Panc1 (cell line): ENCODE measurements at regions not wholly inside any gene's neighbourhood (a gene's known extent, or its start where the extent isn't known, plus 50 kb on each side); places are given as distances from the start of the nearest gene placed in this dataset.

Source experiments
- ATAC-seq: fragments of 200-7000 bp; cut with Tn5 transposase; 2 replicates; pipeline ENCODE4 v1.9.1; 2020; ENCODE audit warnings: mild to moderate bottlenecking, moderate library complexity
- BruUV-seq: library from RNA; stranded (reverse); fragments of 400-500 nt; replicated peaks from 2 replicates; lab custom pipeline; 2021; lab: Mats Ljungman, UMichigan
- CTCF ChIA-PET: fragments of 300-600 bp; sonication (Branson Sonifier 250); formaldehyde crosslinking; loops from one replicate; lab custom pipeline; 2022; ENCODE audit warnings: antibody characterized with exemption; lab: Charles Lee
- POLR2A ChIA-PET: fragments of 300-600 bp; sonication (Branson Sonifier 250); formaldehyde crosslinking; loops from one replicate; lab custom pipeline; 2022; ENCODE audit warnings: antibody characterized with exemption; lab: Charles Lee
- DNase-seq: peaks from one replicate; pipeline ENCODE4 v3.0.0-alpha.2; 2010; ENCODE audit warnings: low read depth, low spot score
- H3K27ac ChIP-seq: 2 replicates; pipeline ENCODE4 v1.5.1; 2011; ENCODE audit warnings: mild to moderate bottlenecking, low read length, inconsistent platforms
- H3K27me3 ChIP-seq: fragments of 200-500 bp; sonication (Bioruptor generic); 2 replicates; pipeline ENCODE4 v1.6.0; 2014; ENCODE audit warnings: low read length, inconsistent platforms; ENCODE audit not compliant: control insufficient read depth, insufficient read depth
- H3K36me3 ChIP-seq: fragments of 200-500 bp; sonication (Bioruptor generic); 2 replicates; pipeline ENCODE4 v1.5.1; 2014; ENCODE audit warnings: inconsistent platforms, mild to moderate bottlenecking, low read length, moderate library complexity; ENCODE audit not compliant: control insufficient read depth, insufficient read depth
- H3K4me1 ChIP-seq: 2 replicates; pipeline ENCODE4 v1.5.1; 2011; ENCODE audit warnings: inconsistent platforms, mild to moderate bottlenecking, low read length, moderate library complexity; ENCODE audit not compliant: control insufficient read depth, insufficient read depth
- H3K4me3 ChIP-seq, 2 experiments: 2 replicates each; pipeline ENCODE4 v1.5.1; 2011 to 2012; ENCODE audit warnings: low read depth in 2 of 2, low read length in 2 of 2, mild to moderate bottlenecking in 2 of 2, inconsistent platforms in 1 of 2, moderate library complexity in 1 of 2
- H3K9me3 ChIP-seq: fragments of 200-500 bp; sonication (Bioruptor generic); 2 replicates; pipeline ENCODE4 v1.5.1; 2014; ENCODE audit warnings: low read depth, mild to moderate bottlenecking, inconsistent platforms, low read length, moderate library complexity; ENCODE audit not compliant: control insufficient read depth, insufficient read depth
- CTCF ChIP-seq: fragments of 450-650 bp; IDR thresholded peaks from 2 replicates; pipeline ENCODE4 v1.5.1; 2017; ENCODE audit warnings: mild to moderate bottlenecking
- POLR2AphosphoS5 ChIP-seq: IDR thresholded peaks from 2 replicates; pipeline ENCODE4 v1.6.1; 2012; ENCODE audit warnings: mild to moderate bottlenecking, low read depth, low read length, moderate library complexity
- REST ChIP-seq, 2 experiments: IDR thresholded peaks; 2 replicates each; pipeline ENCODE4 v1.6.1; 2011 to 2012; ENCODE audit warnings: low read depth in 2 of 2, control low read depth in 1 of 2, low read length in 1 of 2, mild to moderate bottlenecking in 1 of 2, moderate library complexity in 1 of 2; ENCODE audit not compliant: insufficient read depth in 1 of 2
- SIN3A ChIP-seq: IDR thresholded peaks from 2 replicates; pipeline ENCODE4 v1.6.1; 2012; ENCODE audit warnings: low read depth, mild to moderate bottlenecking, low read length, moderate library complexity, borderline replicate concordance; ENCODE audit not compliant: insufficient read depth
- TCF7L2 ChIP-seq: IDR thresholded peaks from 2 replicates; pipeline ENCODE4 v1.6.1; 2011; ENCODE audit warnings: mild to moderate bottlenecking, low read depth, low read length, inconsistent platforms
- in situ Hi-C: cut with HindIII; loops from 2 replicates; pipeline ENCODE4 v1.10.0; 2016; ENCODE audit warnings: low sequenced_read_pairs, low pct_unique_long_range_greater_than_20kb
- intact Hi-C: fragments of 100-400 bp; cut with micrococcal nuclease; formaldehyde crosslinking; loops from one replicate; pipeline ENCODE4 v1.10.0; 2022; ENCODE audit not compliant: unreplicated experiment

DNA sequence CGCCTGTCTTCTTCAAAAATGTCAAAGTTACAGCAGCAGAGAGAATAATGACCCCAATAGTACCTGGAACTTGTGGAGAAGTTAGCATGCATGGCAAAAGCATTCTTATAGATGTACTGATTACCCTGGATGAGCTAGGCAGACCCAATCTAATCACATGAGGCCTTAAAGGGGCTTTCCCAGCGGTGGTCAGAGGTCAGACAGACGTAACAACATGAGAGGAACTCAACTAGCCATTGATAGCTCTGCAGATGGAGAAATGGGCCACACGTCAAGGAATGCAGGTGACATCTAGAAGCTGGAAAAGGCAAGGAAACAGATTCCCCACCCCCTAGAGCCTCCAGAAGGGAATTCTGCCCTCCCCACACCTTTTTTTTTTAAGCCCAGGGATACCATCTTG is 156.8 kb upstream of the ARID1B start:
- H3K4me1 ChIP-seq, result no peaks in the 10 kb centered on the region
- H3K9me3 ChIP-seq, result no peaks in the 10 kb centered on the region
- CTCF ChIA-PET, result no interaction called here
- intact Hi-C loops, result no loop called here
- no peak overlapping the region for H3K4me3 ChIP-seq
- BruUV-seq, result no TSS peak
- no peak overlapping the region for H3K27ac ChIP-seq
- TF ChIP-seq SIN3A (no peak), POLR2AphosphoS5 (no peak), TCF7L2 (no peak), CTCF (no peak), REST (IDR thresholded peaks at IDR 0.05; ENCODE audit: insufficient read depth in 1 of 2, low read depth in 2 of 2, low read length in 1 of 2) (no peak)
- no peaks in the 10 kb centered on the region; the same call in 1 of the 2 replicates for H3K27me3 ChIP-seq
- no peaks in the 10 kb centered on the region for H3K36me3 ChIP-seq
- no peak for ATAC-seq
- in situ Hi-C loops, result no loop called here
- POLR2A ChIA-PET, result no interaction called here
- DNase-seq, result no peak

DNA sequence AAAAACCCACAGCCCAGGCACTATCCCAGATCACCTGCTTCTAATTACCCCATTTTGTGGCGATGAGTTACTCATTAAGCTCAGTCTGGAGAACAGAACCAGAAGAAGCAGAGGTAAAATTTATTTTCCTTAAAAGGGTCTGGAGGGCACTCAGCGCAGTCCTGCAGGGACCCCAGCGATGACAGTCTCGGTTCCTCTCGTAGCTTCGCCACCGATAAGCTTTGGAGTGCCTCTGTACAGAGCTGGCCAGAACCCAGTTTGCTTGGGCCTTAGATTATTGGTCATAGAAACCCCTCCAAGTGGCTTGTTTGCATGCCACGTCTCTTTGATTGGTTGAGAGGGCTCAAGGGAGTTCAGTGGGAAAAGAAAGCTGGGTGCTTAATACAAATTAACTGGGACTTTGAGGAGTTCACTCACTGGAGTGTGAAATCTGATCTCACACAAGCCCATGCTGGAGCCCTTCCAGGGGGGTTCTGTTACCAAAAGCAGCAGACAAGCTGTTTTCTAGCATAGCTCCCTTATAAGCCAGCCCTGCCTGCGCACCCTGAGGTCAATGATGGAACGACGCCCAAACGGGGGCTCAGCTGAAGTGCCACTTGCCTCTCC is 158.5 kb upstream of the ARID1B start:
- BruUV-seq, result no TSS peak
- ATAC-seq, result no peak
- no peak overlapping the region for H3K4me3 ChIP-seq
- H3K27me3 ChIP-seq, result no peaks in the 10 kb centered on the region; the same call in 1 of the 2 replicates
- no peaks in the 10 kb centered on the region for H3K4me1 ChIP-seq
- TF ChIP-seq CTCF (no peak), SIN3A (no peak), REST (IDR thresholded peaks at IDR 0.05; ENCODE audit: insufficient read depth in 1 of 2, low read depth in 2 of 2, low read length in 1 of 2) (no peak), TCF7L2 (no peak), POLR2AphosphoS5 (no peak)
- intact Hi-C loops, result no loop called here
- H3K9me3 ChIP-seq, result no peaks in the 10 kb centered on the region
- in situ Hi-C loops, result no loop called here
- no peaks in the 10 kb centered on the region for H3K36me3 ChIP-seq
- CTCF ChIA-PET, result no interaction called here
- no peak overlapping the region for H3K27ac ChIP-seq
- DNase-seq, result no peak
- POLR2A ChIA-PET, result no interaction called here
